ENCODE measurements at regions not wholly inside any gene's neighbourhood (a gene's known extent, or its start where the extent isn't known, plus 50 kb on each side); places are given as distances from the start of the nearest gene placed in this dataset.
"Not testable (repeated sequence)": the region's sequence is repeated elsewhere in the genome, so short reads cannot be mapped to it uniquely, and the experiment has no call there.

DNA sequence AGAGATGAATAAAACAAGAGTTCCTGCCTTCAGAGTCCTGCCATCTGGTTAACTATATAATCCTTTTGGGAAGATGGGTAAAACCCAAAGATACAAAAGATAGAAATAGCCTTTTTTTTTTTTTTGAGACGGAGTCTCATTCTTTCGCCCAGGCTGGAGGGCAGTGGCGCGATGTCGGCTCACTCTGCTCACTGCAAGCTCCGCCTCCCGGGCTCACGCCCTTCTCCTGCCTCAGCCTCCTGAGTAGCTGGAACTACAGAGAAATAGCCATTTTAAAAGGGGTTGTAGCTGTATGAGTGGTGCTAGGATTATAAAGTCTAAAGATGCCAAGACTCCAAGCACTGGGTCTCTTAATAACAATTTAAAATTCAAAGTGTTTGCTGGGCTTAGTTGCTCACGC is 97.2 kb downstream of the KDR start:
- no peak for DNase-seq (ENCODE audit: low read depth)
- TF ChIP-seq, protein P1, sequence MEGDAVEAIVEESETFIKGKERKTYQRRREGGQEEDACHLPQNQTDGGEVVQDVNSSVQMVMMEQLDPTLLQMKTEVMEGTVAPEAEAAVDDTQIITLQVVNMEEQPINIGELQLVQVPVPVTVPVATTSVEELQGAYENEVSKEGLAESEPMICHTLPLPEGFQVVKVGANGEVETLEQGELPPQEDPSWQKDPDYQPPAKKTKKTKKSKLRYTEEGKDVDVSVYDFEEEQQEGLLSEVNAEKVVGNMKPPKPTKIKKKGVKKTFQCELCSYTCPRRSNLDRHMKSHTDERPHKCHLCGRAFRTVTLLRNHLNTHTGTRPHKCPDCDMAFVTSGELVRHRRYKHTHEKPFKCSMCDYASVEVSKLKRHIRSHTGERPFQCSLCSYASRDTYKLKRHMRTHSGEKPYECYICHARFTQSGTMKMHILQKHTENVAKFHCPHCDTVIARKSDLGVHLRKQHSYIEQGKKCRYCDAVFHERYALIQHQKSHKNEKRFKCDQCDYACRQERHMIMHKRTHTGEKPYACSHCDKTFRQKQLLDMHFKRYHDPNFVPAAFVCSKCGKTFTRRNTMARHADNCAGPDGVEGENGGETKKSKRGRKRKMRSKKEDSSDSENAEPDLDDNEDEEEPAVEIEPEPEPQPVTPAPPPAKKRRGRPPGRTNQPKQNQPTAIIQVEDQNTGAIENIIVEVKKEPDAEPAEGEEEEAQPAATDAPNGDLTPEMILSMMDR (IDR thresholded peaks at IDR 0.05; ENCODE audit: low read length, missing control alignments), result no peak
- H3K4me3 ChIP-seq (replicated peaks; ENCODE audit: low read depth, low read length), result no peak overlapping the region

DNA sequence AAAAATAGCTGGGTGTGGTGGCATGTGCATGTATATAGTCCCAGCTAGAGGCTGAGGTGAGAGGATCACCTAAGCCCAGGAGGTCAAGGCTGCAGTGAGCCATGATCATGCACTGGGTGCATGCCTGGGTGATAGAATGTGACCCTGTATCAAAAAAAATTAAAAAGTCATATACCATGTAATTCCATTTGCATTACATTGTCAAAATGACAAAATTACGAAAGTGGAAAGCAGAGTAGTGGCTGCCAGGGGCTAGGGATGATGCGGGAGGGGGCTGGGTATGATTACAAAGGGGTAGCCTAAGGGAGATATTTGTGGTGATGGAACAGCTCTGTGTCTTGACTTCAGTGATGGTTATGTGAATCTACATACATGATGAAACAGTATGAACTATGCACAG is 97.8 kb downstream of the KDR start:
- no peak overlapping the region for H3K4me3 ChIP-seq (replicated peaks; ENCODE audit: low read depth, low read length)
- DNase-seq (ENCODE audit: low read depth), result no peak
- TF ChIP-seq, protein P1 (IDR thresholded peaks at IDR 0.05; ENCODE audit: low read length, missing control alignments), result no peak

DNA sequence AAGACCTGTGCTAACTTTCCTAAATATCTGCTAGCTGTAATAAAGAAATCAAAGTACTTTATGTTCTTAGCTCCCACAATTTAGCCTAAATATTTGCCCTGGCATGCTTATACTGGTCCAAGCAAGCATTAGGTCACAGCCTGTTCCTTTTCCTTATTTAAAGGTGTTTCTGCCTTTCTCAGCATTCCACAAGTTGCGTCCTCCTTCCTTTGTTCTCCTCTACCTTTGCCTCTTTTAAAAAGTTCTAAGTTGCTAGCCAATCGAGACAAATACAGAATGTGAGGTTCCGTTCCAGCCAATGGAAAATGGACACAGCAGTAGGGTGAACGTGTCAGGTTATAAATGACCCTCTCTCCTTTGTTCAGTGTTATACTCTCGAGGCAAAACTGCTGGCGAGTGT is 99.9 kb downstream of the KDR start:
- DNase-seq (ENCODE audit: low read depth), result not testable (repeated sequence)

DNA sequence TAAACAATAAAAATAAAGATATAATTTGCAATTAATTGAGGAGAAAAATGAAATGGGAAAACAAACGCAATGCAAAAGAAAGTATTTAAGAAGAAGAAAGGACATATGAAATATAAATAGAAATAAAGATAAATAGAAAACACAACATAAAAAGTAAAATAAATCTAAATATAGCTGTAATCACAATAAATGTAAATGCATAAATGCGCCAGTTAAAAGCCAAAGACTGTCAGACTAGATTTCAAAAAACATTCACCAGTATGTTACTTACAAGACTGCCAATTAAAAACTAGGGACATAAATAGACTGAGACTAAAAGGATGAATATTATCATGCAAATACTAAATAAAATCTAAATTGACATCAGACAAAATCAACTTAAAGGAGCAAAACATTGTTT is 102.4 kb downstream of the KDR start:
- no peak overlapping the region for H3K4me3 ChIP-seq (replicated peaks; ENCODE audit: low read depth, low read length)
- DNase-seq (ENCODE audit: low read depth), result no peak
- TF ChIP-seq, protein P1 (IDR thresholded peaks at IDR 0.05; ENCODE audit: low read length, missing control alignments), result no peak

More for the DNA sequence above, 99.9 kb downstream of the KDR start:
- not testable (repeated sequence) for H3K4me3 ChIP-seq (replicated peaks; ENCODE audit: low read depth, low read length)

DNA sequence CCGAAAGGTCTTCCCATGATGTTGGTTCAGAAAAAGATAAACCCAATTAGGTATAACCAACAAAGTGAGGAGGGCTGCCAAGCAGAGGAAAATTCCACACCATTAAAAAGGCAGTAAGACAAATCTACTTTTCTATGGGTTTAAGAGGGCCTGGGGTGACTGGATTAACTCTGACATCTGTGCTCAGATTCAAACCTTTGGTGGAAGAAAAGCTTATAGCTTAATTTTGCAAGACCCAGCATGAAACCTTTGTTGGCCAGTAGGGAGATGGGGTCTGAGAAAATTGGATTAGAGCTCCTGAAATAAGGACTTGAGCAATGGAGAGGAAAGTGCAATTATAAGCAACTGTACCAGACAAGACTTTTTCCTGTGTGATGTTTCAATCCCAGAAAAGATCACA is 104.2 kb downstream of the KDR start:
- no peak for DNase-seq (ENCODE audit: low read depth)
- no peak overlapping the region for H3K4me3 ChIP-seq (replicated peaks; ENCODE audit: low read depth, low read length)
- TF ChIP-seq, protein P1 (IDR thresholded peaks at IDR 0.05; ENCODE audit: low read length, missing control alignments), result no peak

DNA sequence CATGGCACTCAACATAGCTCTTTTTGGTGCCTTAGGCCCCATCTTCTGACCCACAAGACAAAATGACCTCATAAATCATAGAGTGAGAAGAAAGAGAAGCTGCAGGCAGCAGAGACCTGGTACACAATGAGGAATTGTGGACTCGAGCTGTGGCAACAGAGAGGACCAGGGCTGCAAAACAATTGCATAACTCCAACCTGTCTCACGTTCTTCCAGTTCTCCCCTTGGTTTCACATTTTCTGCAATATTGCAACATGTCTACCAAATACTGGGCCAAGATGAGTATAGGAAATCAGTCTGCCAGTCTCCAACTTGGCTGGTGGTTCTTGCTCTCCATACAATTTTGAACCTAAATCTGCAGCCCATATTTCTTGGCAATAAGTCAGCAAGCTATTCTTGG is 105.3 kb downstream of the KDR start:
- peak; percentile 45 for DNase-seq (ENCODE audit: low read depth)

DNA sequence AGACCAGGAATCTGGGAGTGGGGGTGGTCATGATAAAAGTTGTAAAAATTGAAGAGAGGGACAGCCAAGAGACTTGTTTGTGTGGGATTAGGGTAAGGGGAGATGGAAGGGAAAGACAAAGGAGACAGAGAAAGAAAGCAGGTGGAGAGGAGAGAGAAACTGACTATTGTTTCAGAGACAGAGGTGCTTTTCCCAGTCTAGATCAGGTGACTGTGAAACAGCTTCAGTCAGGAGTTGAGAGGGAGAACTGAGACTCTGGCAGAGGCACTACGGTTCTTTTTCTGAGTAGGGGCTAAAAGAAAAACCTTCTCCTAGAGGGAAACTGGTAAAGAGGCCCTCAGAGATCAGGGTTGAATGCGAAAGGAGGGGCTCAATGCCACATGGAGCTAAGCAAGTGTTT is 106.4 kb downstream of the KDR start:
- no peak for DNase-seq (ENCODE audit: low read depth)
- no peak overlapping the region for H3K4me3 ChIP-seq (replicated peaks; ENCODE audit: low read depth, low read length)
- TF ChIP-seq, protein P1 (IDR thresholded peaks at IDR 0.05; ENCODE audit: low read length, missing control alignments), result no peak

More for the DNA sequence above, 105.3 kb downstream of the KDR start:
- TF ChIP-seq, protein P1 (IDR thresholded peaks at IDR 0.05; ENCODE audit: low read length, missing control alignments), result no peak
- no peak overlapping the region for H3K4me3 ChIP-seq (replicated peaks; ENCODE audit: low read depth, low read length)
